Hematopoietic multipotent progenitor cell (in vitro differentiated cells): ENCODE measurements at regions not wholly inside any gene's neighbourhood (a gene's known extent, or its start where the extent isn't known, plus 50 kb on each side); places are given as distances from the start of the nearest gene placed in this dataset.

Experiments
- DNase-seq, 3 donors: peaks; one replicate each; pipeline ENCODE4 v3.0.0-alpha.2; 2011 to 2015; ENCODE audit warnings: low read depth in 2 of 3, low spot score in 2 of 3

GRCh38 chr9:71590362-71590761 is 178.0 kb downstream of the CEMIP2 start:
- no peak for DNase-seq

- DNase-seq = no peak
Measured at GRCh38 chr9:71589612-71590011, 178.7 kb downstream of the CEMIP2 start.

GRCh38 chr9:71587576-71588362 is 180.5 kb downstream of the CEMIP2 start:
- DNase-seq = peak in 1 of 3 donors; percentile 7

GRCh38 chr9:71583792-71584191 is 184.5 kb downstream of the CEMIP2 start:
- DNase-seq = no peak

GRCh38 chr9:71582347-71582746 is 186.0 kb downstream of the CEMIP2 start:
- no peak for DNase-seq

- no peak for DNase-seq
Measured at GRCh38 chr9:71581101-71581500, 187.2 kb downstream of the CEMIP2 start.

- peak in 1 of 3 donors; percentile 44 for DNase-seq
Measured at GRCh38 chr9:71571186-71571585, 197.1 kb downstream of the CEMIP2 start.

GRCh38 chr9:71567890-71568289 is 200.4 kb downstream of the CEMIP2 start:
- no peak for DNase-seq

- DNase-seq = no peak
Measured at GRCh38 chr9:71562140-71562539, 206.2 kb downstream of the CEMIP2 start.

GRCh38 chr9:71557310-71557709 is 211.0 kb downstream of the CEMIP2 start:
- DNase-seq = no peak

- DNase-seq = no peak
Measured at GRCh38 chr9:71552480-71552879, 215.8 kb downstream of the CEMIP2 start.

GRCh38 chr9:71549023-71549422 is 219.3 kb downstream of the CEMIP2 start:
- DNase-seq = peak in 1 of 3 donors; percentile 29

GRCh38 chr9:71544464-71544863 is 223.8 kb downstream of the CEMIP2 start:
- DNase-seq = no peak

- DNase-seq = no peak
Measured at GRCh38 chr9:71541436-71541835, 226.9 kb downstream of the CEMIP2 start.

- no peak for DNase-seq
Measured at GRCh38 chr9:71524996-71525580, 243.2 kb downstream of the CEMIP2 start.

GRCh38 chr9:71524516-71524915 is 243.8 kb downstream of the CEMIP2 start:
- DNase-seq = no peak

- DNase-seq = no peak
Measured at GRCh38 chr9:71521132-71521531, 247.2 kb downstream of the CEMIP2 start.

GRCh38 chr9:71519098-71519696 is 249.1 kb downstream of the CEMIP2 start:
- no peak for DNase-seq

GRCh38 chr9:71518045-71518827 is 250.1 kb downstream of the CEMIP2 start:
- no peak for DNase-seq

GRCh38 chr9:71515626-71516025 is 252.7 kb downstream of the CEMIP2 start:
- DNase-seq = no peak

GRCh38 chr9:71515107-71515506 is 253.2 kb downstream of the CEMIP2 start:
- no peak for DNase-seq
